ENCODE measurements at regions not wholly inside any gene's neighbourhood (a gene's known extent, or its start where the extent isn't known, plus 50 kb on each side); places are given as distances from the start of the nearest gene placed in this dataset.

DNA sequence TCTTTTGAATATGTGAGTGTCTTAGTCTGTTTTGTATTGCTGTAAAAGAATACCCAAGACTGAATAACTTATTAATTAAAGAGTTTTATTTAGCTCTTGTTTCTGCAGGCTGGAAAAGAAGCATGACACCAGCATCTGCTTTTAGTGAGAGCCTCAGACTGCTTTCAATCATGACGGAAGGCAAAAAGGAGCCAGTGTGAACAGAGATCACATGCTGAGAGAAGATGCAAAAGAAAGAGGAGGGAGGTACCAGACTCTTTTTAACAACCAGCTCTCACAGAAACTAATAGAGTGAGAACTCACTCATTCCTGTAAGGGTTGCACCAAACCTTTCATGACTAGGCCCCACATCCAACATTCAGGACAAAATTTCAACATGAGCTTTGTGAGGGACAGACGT, 101.6 kb upstream of the HNMT start:
- Histone ChIP-seq H3K9me3 (ENCODE audit: low read length) (no peaks in the 10 kb centered on the region), H4K20me1 (ENCODE audit: insufficient read depth, low read length) (no peaks in the 10 kb centered on the region), H3K36me3 (ENCODE audit: insufficient read depth, low read length) (no peaks in the 10 kb centered on the region), H3K4me2 (ENCODE audit: low read length) (no peak overlapping the region), H3K4me1 (ENCODE audit: insufficient read depth, low read length, severe bottlenecking) (no peaks in the 10 kb centered on the region), H3K4me3 (ENCODE audit: low read depth, low read length, poor library complexity, severe bottlenecking) (no peak overlapping the region), H3K9me2 (ENCODE audit: low read depth, low read length) (no peaks in the 10 kb centered on the region), H3F3A (ENCODE audit: insufficient read depth, low read length) (no peaks in the 10 kb centered on the region), H3K9ac (ENCODE audit: low read length) (no peak overlapping the region), H2AFZ (ENCODE audit: low read length) (no peak overlapping the region), H3K79me2 (ENCODE audit: insufficient read depth, low read length) (no peaks in the 10 kb centered on the region), H3K27ac (ENCODE audit: low read depth, low read length, poor library complexity, severe bottlenecking) (no peak overlapping the region), H3K27me3 (ENCODE audit: insufficient read depth, low read length) (no peaks in the 10 kb centered on the region)
- TF ChIP-seq, protein P1, sequence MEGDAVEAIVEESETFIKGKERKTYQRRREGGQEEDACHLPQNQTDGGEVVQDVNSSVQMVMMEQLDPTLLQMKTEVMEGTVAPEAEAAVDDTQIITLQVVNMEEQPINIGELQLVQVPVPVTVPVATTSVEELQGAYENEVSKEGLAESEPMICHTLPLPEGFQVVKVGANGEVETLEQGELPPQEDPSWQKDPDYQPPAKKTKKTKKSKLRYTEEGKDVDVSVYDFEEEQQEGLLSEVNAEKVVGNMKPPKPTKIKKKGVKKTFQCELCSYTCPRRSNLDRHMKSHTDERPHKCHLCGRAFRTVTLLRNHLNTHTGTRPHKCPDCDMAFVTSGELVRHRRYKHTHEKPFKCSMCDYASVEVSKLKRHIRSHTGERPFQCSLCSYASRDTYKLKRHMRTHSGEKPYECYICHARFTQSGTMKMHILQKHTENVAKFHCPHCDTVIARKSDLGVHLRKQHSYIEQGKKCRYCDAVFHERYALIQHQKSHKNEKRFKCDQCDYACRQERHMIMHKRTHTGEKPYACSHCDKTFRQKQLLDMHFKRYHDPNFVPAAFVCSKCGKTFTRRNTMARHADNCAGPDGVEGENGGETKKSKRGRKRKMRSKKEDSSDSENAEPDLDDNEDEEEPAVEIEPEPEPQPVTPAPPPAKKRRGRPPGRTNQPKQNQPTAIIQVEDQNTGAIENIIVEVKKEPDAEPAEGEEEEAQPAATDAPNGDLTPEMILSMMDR (IDR thresholded peaks at IDR 0.05; ENCODE audit: low read length): no peak

DNA sequence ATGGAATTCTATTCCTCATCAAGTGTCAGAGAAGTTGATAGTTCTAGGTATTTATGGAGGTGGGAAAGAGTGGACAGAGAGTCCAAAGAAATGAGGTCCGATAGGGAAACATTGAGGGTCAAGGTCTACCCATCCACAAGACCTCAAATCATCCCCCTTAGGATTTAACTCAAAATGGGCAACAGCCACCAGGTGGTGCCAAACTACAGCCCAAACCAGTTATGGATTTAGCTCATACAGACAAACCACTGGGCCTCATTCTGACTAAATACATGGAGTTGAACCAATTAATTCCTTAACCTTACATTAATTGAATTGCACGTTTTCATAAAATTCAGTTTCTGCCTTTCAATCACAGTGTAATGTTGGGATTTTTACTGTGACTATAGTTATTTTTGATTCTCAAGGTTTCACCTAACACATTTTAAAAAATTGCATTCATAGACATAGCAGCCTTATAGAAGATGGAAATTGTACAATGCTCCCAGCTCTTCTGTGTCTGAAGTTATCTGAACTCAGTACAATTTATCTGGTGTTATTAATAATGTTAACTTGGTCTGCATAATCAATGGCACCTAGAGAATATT, 98.2 kb upstream of the HNMT start:
- Histone ChIP-seq H3K36me3 (ENCODE audit: insufficient read depth, low read length) (no peaks in the 10 kb centered on the region), H4K20me1 (ENCODE audit: insufficient read depth, low read length) (no peaks in the 10 kb centered on the region), H3K9me3 (ENCODE audit: low read length) (no peaks in the 10 kb centered on the region), H3K27me3 (ENCODE audit: insufficient read depth, low read length) (no peaks in the 10 kb centered on the region), H3K4me2 (ENCODE audit: low read length) (no peak overlapping the region), H3K4me3 (ENCODE audit: low read depth, low read length, poor library complexity, severe bottlenecking) (no peak overlapping the region), H3K79me2 (ENCODE audit: insufficient read depth, low read length) (no peaks in the 10 kb centered on the region), H3K9ac (ENCODE audit: low read length) (no peak overlapping the region), H2AFZ (ENCODE audit: low read length) (no peak overlapping the region), H3F3A (ENCODE audit: insufficient read depth, low read length) (no peaks in the 10 kb centered on the region), H3K4me1 (ENCODE audit: insufficient read depth, low read length, severe bottlenecking) (no peaks in the 10 kb centered on the region), H3K9me2 (ENCODE audit: low read depth, low read length) (no peaks in the 10 kb centered on the region), H3K27ac (ENCODE audit: low read depth, low read length, poor library complexity, severe bottlenecking) (no peak overlapping the region)
- TF ChIP-seq EZH2 (IDR thresholded peaks at IDR 0.05; ENCODE audit: borderline replicate concordance, low read length): no peak
- TF ChIP-seq, protein P1 (IDR thresholded peaks at IDR 0.05; ENCODE audit: low read length): peak; percentile 64

DNA sequence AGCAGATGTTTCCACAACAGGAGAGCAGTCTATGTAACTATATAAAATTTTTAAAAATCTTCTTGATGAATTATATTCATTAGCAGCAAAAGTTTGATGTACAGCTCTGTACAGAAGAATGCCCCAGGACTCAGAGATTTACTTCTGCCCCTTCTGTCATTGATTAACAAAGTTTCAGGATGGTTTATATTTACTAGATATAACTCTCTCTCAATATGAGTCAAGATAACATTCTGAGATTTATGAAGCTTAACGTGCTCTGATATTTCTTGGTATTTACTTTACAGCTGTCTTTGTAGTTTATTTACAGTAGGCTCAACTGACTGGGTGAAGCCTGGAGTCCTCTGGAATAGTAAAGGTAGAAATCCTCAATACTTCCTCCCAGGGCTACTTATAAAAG, 93.6 kb upstream of the HNMT start:
- Histone ChIP-seq H4K20me1 (ENCODE audit: insufficient read depth, low read length) (no peaks in the 10 kb centered on the region), H3K9ac (ENCODE audit: low read length) (no peak overlapping the region), H3K36me3 (ENCODE audit: insufficient read depth, low read length) (no peaks in the 10 kb centered on the region), H3K27me3 (ENCODE audit: insufficient read depth, low read length) (no peaks in the 10 kb centered on the region), H3K79me2 (ENCODE audit: insufficient read depth, low read length) (no peaks in the 10 kb centered on the region), H3F3A (ENCODE audit: insufficient read depth, low read length) (no peaks in the 10 kb centered on the region), H2AFZ (ENCODE audit: low read length) (no peak overlapping the region), H3K4me2 (ENCODE audit: low read length) (no peak overlapping the region), H3K27ac (ENCODE audit: low read depth, low read length, poor library complexity, severe bottlenecking) (no peak overlapping the region), H3K9me2 (ENCODE audit: low read depth, low read length) (no peaks in the 10 kb centered on the region), H3K4me3 (ENCODE audit: low read depth, low read length, poor library complexity, severe bottlenecking) (no peak overlapping the region), H3K9me3 (ENCODE audit: low read length) (no peaks in the 10 kb centered on the region), H3K4me1 (ENCODE audit: insufficient read depth, low read length, severe bottlenecking) (no peaks in the 10 kb centered on the region)
- TF ChIP-seq EZH2 (IDR thresholded peaks at IDR 0.05; ENCODE audit: borderline replicate concordance, low read length): no peak
- TF ChIP-seq, protein P1 (IDR thresholded peaks at IDR 0.05; ENCODE audit: low read length): no peak

Data from OCI-LY1 (cell line).